ENCODE measurements at regions not wholly inside any gene's neighbourhood (a gene's known extent, or its start where the extent isn't known, plus 50 kb on each side); places are given as distances from the start of the nearest gene placed in this dataset.

- no peak for DNase-seq
Measured at GRCh38 chr6:63371104-63371715, 51.4 kb upstream of the LGSN start.

GRCh38 chr6:63372951-63373533, 53.3 kb upstream of the LGSN start:
- no peak for DNase-seq

- no peak for DNase-seq
Measured at GRCh38 chr6:63389191-63389844, 69.5 kb upstream of the LGSN start.

GRCh38 chr6:63391203-63391970, 71.6 kb upstream of the LGSN start:
- no peak for DNase-seq

- no peak for DNase-seq
Measured at GRCh38 chr6:63392092-63392724, 72.4 kb upstream of the LGSN start.

GRCh38 chr6:63394656-63395308, 75.0 kb upstream of the LGSN start:
- no peak for DNase-seq

- no peak for DNase-seq
Measured at GRCh38 chr6:63395381-63395780, 75.6 kb upstream of the LGSN start.

GRCh38 chr6:63403725-63404124, 83.9 kb upstream of the LGSN start:
- no peak for DNase-seq

GRCh38 chr6:63410435-63411426, 90.9 kb upstream of the LGSN start:
- no peak for DNase-seq

GRCh38 chr6:63415286-63415685, 95.5 kb upstream of the LGSN start:
- DNase-seq: no peak

GRCh38 chr6:63418741-63419140, 99.0 kb upstream of the LGSN start:
- DNase-seq: no peak

- DNase-seq: no peak
Measured at GRCh38 chr6:63424636-63425035, 104.9 kb upstream of the LGSN start.

GRCh38 chr6:63425493-63425892, 105.7 kb upstream of the LGSN start:
- DNase-seq: no peak

- DNase-seq: no peak
Measured at GRCh38 chr6:63426844-63427243, 107.1 kb upstream of the LGSN start.

GRCh38 chr6:63427951-63428350, 108.2 kb upstream of the LGSN start:
- DNase-seq: no peak

GRCh38 chr6:63430985-63431519, 111.3 kb upstream of the LGSN start:
- no peak for DNase-seq

GRCh38 chr6:63434943-63435342, 115.2 kb upstream of the LGSN start:
- no peak for DNase-seq

GRCh38 chr6:63436356-63436755, 116.6 kb upstream of the LGSN start:
- DNase-seq: no peak

GRCh38 chr6:63437058-63437457, 117.3 kb upstream of the LGSN start:
- DNase-seq: no peak

- DNase-seq: no peak
Measured at GRCh38 chr6:63440057-63440456, 120.3 kb upstream of the LGSN start.

- no peak for DNase-seq
Measured at GRCh38 chr6:63440594-63440993, 120.8 kb upstream of the LGSN start.
